Activated CD4-positive, alpha-beta T cell treated with anti-CD3 and anti-CD28 coated beads for 4 hours (primary cell): ENCODE measurements at regions not wholly inside any gene's neighbourhood (a gene's known extent, or its start where the extent isn't known, plus 50 kb on each side); places are given as distances from the start of the nearest gene placed in this dataset.
"Not testable (repeated sequence)": the region's sequence is repeated elsewhere in the genome, so short reads cannot be mapped to it uniquely, and the experiment has no call there.

Source experiments
- DNase-seq, 2 donors: peaks; one replicate each; pipeline ENCODE4 v3.0.0-alpha.2; 2020

GRCh38 chr16:88274126-88274750 is 108.5 kb upstream of the ZNF469 start:
- not testable (repeated sequence) for DNase-seq

- no peak for DNase-seq
Measured at GRCh38 chr16:88274847-88275246, 107.9 kb upstream of the ZNF469 start.

DNA sequence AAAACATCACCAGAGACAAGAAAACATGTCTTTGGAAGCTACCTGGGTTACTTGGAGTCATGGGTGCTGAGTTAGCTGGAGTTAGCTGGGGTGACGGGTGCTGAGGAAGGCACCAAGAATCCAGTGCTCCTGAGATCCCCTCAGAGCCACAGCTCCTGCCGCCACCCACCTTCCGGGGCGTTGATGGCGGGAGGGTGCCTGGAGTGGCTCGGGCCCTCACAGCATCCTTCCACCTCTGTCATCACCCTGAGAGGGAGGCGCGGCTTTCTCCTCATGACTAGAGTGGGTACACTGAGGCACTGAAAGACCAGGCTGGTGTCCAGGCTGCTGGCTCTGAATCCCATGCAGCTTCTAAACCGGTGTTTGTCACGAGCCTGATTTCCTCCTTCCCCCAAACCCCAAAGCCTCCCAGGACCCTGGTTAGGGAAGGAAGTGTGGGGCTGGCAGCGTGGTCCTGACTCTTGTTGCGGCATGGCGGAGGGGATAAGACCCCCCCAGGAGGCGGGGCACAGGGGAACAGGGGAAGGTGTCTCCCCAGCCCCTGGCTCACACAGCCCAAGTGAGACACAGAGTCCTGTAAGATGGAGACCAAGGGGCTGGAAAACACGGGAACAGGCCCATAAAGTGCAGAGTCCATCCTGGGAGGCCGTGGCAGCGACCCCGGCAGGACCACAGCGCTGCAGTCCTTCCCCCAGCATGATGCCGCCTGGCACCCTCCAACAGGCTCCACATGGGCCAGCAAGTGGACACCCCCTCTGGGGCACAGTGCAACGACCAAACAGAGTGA is 107.2 kb upstream of the ZNF469 start:
- DNase-seq: not testable (repeated sequence)

GRCh38 chr16:88276123-88276588 is 106.6 kb upstream of the ZNF469 start:
- not testable (repeated sequence) for DNase-seq

DNA sequence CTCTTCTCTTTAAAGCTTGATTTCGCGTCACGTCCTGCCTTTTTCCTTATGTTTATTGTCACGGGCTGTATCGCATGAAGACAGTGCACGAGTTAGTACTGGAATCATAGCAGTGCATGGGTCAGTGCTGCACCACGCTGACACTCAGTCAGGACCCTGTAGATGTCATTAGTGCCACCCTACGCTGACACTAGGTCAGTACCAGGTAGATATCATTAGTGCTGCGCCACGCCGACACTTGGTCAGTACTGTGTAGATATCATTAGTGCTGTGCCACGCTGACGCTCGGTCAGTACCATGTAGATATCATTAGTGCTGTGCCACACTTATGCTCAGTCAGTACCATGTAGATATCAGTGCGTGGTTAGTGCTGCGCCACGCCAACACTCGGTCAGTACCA is 106.2 kb upstream of the ZNF469 start:
- no peak for DNase-seq

DNA sequence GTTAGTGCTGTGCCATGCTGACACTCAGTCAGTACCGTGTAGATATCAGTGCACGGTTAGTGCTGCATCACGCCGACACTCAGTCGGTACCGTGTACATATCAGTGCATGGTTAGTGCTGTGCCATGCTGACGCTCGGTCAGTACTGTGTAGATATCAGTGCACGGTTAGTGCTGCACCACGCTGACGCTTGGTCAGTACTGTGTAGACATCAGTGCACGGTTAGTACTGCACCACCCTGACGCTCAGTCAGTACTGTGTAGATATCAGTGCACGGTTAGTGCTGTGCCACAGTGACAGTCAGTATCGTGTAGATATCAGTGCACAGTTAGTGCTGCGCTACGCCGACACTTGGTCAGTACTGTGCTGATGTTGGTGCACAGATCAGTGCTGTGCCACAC is 102.8 kb upstream of the ZNF469 start:
- DNase-seq: no peak

DNA sequence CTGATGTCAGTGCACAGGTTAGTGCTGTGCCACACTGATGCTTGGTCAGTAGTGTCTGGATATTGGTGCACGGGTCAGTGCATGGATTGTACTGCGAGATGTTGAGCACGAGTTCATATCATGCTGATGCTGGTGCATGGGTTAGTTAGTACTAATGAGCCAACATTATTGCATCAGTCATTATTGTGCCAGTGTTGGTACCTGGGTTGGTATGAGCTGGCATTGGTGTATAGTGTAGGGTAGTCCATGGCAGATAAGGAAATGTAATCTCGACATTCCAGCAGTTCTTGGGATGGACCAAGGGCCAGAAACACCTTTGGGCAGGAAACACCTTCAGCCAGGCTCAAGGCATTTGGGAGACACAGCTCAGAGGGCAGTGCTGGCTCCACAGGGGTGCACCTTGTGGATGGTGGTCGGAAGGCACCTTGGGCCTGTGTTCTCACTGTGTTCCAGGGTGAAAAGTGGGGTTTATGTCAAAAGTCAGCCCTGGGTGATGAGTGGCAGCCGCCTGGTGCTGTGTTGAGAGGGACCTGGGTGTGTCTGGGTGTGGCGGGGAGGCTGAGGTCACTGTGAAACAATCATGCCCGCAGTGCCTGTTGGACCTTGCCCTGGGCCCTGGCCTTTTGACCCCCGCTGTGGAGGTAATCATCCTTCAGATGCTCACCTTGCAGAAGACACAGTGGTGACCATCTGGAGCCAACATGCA is 100.7 kb upstream of the ZNF469 start:
- no peak for DNase-seq

GRCh38 chr16:88282564-88283395 is 100.0 kb upstream of the ZNF469 start:
- no peak for DNase-seq

DNA sequence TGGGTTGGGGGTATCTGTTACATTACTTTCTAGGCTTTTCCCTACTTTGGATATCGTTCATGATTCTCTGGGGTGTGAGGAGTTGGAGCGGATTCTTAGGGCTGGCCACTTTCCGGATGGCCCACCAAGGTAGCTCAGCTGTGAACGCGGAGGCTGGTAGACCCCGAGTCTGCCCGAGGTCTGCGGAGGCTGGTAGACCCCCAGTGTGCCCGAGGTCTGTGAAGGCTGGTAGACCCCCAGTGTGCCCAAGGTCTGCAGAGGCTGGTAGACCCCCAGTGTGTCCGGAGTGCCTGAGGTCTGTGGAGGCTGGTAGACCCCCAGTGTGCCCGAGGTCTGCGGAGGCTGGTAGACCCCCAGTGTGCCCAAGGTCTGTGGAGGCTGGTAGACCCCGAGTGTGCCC is 99.2 kb upstream of the ZNF469 start:
- DNase-seq: no peak

- no peak for DNase-seq
Measured at GRCh38 chr16:88284101-88284500, 98.7 kb upstream of the ZNF469 start.

DNA sequence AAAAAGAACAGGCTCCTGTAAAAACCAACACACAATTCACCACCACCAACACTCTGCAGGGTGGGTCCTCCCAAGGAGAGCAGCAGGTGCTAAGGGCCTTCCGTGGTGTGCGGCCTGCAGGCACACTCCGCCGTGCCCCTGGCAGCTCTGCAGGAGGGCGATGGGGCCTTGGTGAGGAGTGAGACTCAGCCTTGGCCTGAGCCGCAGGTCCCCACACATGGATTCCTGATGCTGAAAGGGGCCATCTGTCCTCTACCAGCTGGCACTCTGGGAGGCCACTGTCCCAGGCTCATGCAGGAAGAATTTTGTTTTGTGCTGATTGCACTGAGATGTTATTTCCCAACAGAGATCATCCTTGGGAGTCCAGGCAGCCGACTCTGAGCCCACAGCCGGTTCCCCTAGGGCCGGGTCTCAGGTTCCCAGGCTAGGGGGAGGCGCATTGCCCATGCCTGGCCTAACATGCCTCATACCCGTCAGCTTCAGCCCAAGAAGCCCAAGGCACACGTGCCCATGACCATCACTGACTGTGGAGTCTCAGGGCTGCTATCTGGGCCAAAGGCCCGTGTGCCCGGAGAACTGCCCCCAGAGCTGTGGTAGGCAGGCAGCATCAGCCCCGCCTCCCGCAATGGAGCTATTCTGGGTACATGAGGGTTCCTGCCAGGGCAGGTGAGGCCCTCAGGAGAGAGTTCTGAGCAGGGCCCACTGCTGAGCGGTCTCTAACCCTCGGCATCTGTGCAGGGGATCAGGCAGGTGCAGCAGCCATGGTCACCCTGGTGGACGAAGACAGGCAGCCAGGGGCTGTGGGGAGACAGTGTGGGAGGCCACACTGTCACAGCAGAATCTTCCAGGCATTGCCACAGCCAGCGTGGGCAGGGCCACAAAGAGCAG is 97.9 kb upstream of the ZNF469 start:
- DNase-seq: no peak

- no peak for DNase-seq
Measured at GRCh38 chr16:88285514-88285822, 97.3 kb upstream of the ZNF469 start.

- DNase-seq: no peak
Measured at GRCh38 chr16:88286301-88286923, 96.3 kb upstream of the ZNF469 start.

GRCh38 chr16:88287219-88287618 is 95.5 kb upstream of the ZNF469 start:
- no peak for DNase-seq

- DNase-seq: no peak
Measured at GRCh38 chr16:88288303-88288702, 94.5 kb upstream of the ZNF469 start.

- no peak for DNase-seq
Measured at GRCh38 chr16:88289001-88289400, 93.8 kb upstream of the ZNF469 start.

DNA sequence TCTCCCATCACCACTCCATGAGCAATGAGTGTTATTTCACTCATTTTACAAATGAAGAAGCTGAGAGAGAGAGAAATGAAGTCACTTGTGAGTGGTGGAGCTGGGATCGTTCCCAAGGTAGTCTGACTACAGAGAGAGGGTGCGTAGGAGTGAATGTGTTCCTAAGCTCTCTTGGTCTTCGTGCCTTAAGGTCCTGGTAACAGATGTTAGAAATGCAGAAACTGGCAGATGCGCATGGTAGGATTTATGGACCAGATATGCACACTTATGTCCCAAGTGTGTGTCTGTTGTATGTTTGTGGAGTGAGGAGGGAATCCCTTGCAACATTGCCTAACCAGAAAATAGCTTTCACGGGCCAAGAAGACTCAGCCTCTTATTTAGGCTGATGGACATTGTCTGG is 93.2 kb upstream of the ZNF469 start:
- no peak for DNase-seq

GRCh38 chr16:88289968-88290401 is 92.8 kb upstream of the ZNF469 start:
- DNase-seq: no peak

- DNase-seq: no peak
Measured at GRCh38 chr16:88290850-88291830, 91.6 kb upstream of the ZNF469 start.
